Adrenal gland (tissue), 9 donors: ENCODE measurements at regions not wholly inside any gene's neighbourhood (a gene's known extent, or its start where the extent isn't known, plus 50 kb on each side); places are given as distances from the start of the nearest gene placed in this dataset.

Source experiments
- DNase-seq, 7 donors: peaks; one replicate each; pipeline ENCODE4 v3.0.0-alpha.2; 2019 to 2020
- H3K27ac ChIP-seq, 5 donors: fragments of 200-600 bp; sonication (generic) in 4 of 5; 1 replicate in 3 of 5; 2 replicates in 2 of 5; pipeline versions ENCODE4 v1.5.1 to v1.8.0; 2016 to 2020; ENCODE audit warnings: mild to moderate bottlenecking in 1 of 5
- H3K27me3 ChIP-seq: fragments of 200-600 bp; 2 replicates; pipeline ENCODE4 v1.8.0; 2021
- H3K36me3 ChIP-seq, 2 donors: fragments of 200-600 bp; replicated peaks in 1 of 2; 1 replicate in 1 of 2; 2 replicates in 1 of 2; pipeline versions ENCODE4 v1.5.1 to v1.8.0; 2018 to 2022
- H3K4me1 ChIP-seq, 2 donors: fragments of 200-600 bp; replicated peaks in 1 of 2; 1 replicate in 1 of 2; 2 replicates in 1 of 2; pipeline versions ENCODE4 v1.5.1 to v1.8.0; 2018 to 2021
- H3K4me3 ChIP-seq, 4 donors: fragments of 200-600 bp; sonication (generic) in 3 of 4; one replicate each; pipeline ENCODE4 v1.5.1; 2016 to 2018
- H3K9me3 ChIP-seq, 3 donors: fragments of 200-600 bp; sonication (generic) in 1 of 3; replicated peaks in 1 of 3; 1 replicate in 2 of 3; 2 replicates in 1 of 3; pipeline versions ENCODE4 v1.5.1 to v1.8.0; 2016 to 2021
- POLR2A ChIP-seq, 2 donors: fragments of 450-650 bp; IDR thresholded peaks; one replicate each; pipeline ENCODE4 v1.6.1; 2017; ENCODE audit warnings: antibody characterized with exemption in 2 of 2, mild to moderate bottlenecking in 2 of 2, moderate library complexity in 1 of 2
- WGBS, 4 donors: extraction: QIAGEN DNeasy Blood & Tissue Kit in 2 of 4; methylation state at CpG; one replicate each; pipeline versions ENCODE4 v1.1.5 to v1.1.7; 2013 to 2017; 5-methylcytosine and 5-hydroxymethylcytosine counted together
- intact Hi-C, 2 donors: fragments of 100-400 bp; cut with DNase I; formaldehyde crosslinking; loops; one replicate each; pipeline versions ENCODE4 v1.14.1 to v1.15.0; 2022 to 2023
- TF ChIP-seq, protein P1 (sequence below), 6 experiments: fragments of 450-650 bp in 4 of 6; fragments of 200-600 bp in 2 of 6; sonication (generic) in 1 of 6; IDR thresholded peaks; 1 replicate in 5 of 6; 2 replicates in 1 of 6; pipeline versions ENCODE4 v1.5.1 to v1.8.0; 2016 to 2021; ENCODE audit warnings: antibody characterized with exemption in 6 of 6, mild to moderate bottlenecking in 2 of 6, moderate library complexity in 1 of 6
- donor health status: healthy with polysubstance abuse.
- donor health status: Bipolar disorder and iron deficiency.
- donor health status: DM: yes; HTN: yes; CAD: no.
- donor health status: DM: no; HTN: no; CAD: no.
- donor health status: DM: no; HTN: no; CAD: no.

DNA sequence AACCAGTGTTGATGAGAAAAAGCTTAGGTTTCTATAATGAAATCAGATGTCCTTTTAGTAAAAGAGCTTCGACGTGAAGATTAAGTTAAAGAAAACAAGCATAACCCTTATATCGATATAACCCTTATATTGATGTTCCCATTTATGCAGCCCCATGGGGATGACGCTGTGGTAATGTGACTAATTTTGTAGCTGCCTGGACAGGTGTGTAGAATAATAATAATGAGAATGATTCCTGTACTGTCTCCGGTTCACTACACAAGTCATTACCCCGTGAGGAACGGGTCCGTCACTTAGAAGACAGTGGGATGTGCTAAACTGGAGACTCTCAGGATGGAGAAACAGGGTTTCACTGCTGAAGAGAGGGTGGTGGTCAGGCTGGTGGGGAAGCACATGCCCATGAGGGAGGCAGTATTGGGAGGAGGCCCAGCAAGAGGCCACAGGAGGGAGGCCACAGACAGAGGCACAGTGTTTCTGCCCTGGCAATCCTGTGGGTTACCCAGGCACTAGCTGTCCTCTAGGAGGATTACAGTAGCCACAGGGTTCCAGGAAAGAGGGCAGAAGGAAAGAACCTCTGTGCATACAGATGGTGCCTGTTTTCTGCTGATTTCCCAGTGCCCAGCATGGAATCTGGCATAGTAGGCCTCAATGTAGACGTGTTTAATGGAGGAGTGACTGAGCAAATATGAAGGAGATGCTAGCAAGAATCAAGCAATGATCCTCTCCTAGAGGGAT, 191.1 kb upstream of the TSC22D2 start:
- no peak for DNase-seq
- Histone ChIP-seq H3K27ac (no peak overlapping the region), H3K4me3 (no peak overlapping the region), H3K27me3 (no peaks in the 10 kb centered on the region), H3K4me1 (peaks cover 0 to 7% of the 10 kb centered on the region in 2 donors), H3K36me3 (no peaks in the 10 kb centered on the region), H3K9me3 (no peaks in the 10 kb centered on the region)
- intact Hi-C loops = no loop called here
- TF ChIP-seq, protein P1, sequence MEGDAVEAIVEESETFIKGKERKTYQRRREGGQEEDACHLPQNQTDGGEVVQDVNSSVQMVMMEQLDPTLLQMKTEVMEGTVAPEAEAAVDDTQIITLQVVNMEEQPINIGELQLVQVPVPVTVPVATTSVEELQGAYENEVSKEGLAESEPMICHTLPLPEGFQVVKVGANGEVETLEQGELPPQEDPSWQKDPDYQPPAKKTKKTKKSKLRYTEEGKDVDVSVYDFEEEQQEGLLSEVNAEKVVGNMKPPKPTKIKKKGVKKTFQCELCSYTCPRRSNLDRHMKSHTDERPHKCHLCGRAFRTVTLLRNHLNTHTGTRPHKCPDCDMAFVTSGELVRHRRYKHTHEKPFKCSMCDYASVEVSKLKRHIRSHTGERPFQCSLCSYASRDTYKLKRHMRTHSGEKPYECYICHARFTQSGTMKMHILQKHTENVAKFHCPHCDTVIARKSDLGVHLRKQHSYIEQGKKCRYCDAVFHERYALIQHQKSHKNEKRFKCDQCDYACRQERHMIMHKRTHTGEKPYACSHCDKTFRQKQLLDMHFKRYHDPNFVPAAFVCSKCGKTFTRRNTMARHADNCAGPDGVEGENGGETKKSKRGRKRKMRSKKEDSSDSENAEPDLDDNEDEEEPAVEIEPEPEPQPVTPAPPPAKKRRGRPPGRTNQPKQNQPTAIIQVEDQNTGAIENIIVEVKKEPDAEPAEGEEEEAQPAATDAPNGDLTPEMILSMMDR (IDR thresholded peaks at IDR 0.05) = no peak
- TF ChIP-seq POLR2A (IDR thresholded peaks at IDR 0.05) = no peak
- WGBS, 4 donors = 90 to 94% (median 91%) methylated on average over 9 of the region's 9 CpGs

- no peak for DNase-seq
- no peaks in the 10 kb centered on the region for H3K27me3 ChIP-seq
- H3K4me1 ChIP-seq = peaks cover 0 to 5% of the 10 kb centered on the region in 2 donors
- TF ChIP-seq, protein P1 (IDR thresholded peaks at IDR 0.05) = no peak
- no peaks in the 10 kb centered on the region for H3K36me3 ChIP-seq
- intact Hi-C loops = no loop called here
- 52 to 71% (median 62%) methylated on average over 6 of the region's 6 CpGs for WGBS, 4 donors
- H3K9me3 ChIP-seq = no peaks in the 10 kb centered on the region
- H3K4me3 ChIP-seq = no peak overlapping the region
- no peak overlapping the region for H3K27ac ChIP-seq
Observed at GRCh38 chr3:150216041-150216811, 191.9 kb upstream of the TSC22D2 start.

- DNase-seq = no peak
- Histone ChIP-seq H3K27ac (no peak overlapping the region), H3K4me1 (no peaks in the 10 kb centered on the region), H3K27me3 (no peaks in the 10 kb centered on the region), H3K4me3 (no peak overlapping the region), H3K36me3 (no peaks in the 10 kb centered on the region), H3K9me3 (no peaks in the 10 kb centered on the region)
- intact Hi-C loops = no loop called here
- no peak for TF ChIP-seq POLR2A (IDR thresholded peaks at IDR 0.05)
- TF ChIP-seq, protein P1 (IDR thresholded peaks at IDR 0.05) = no peak
- WGBS, 4 donors = 84 to 93% (median 87%) methylated on average over 2 of the region's 2 CpGs
Observed at GRCh38 chr3:150215616-150216015, 192.5 kb upstream of the TSC22D2 start.

GRCh38 chr3:150213577-150213976, 194.5 kb upstream of the TSC22D2 start:
- H3K9me3 ChIP-seq = no peaks in the 10 kb centered on the region
- intact Hi-C loops = no loop called here
- no peak overlapping the region for H3K4me3 ChIP-seq
- no peaks in the 10 kb centered on the region for H3K4me1 ChIP-seq
- DNase-seq = no peak
- no peaks in the 10 kb centered on the region for H3K36me3 ChIP-seq
- TF ChIP-seq POLR2A (IDR thresholded peaks at IDR 0.05) = no peak
- TF ChIP-seq, protein P1 (IDR thresholded peaks at IDR 0.05) = no peak
- no peak overlapping the region for H3K27ac ChIP-seq
- H3K27me3 ChIP-seq = no peaks in the 10 kb centered on the region
- 73 to 83% (median 79%) methylated on average over 1 of the region's 1 CpG for WGBS, 4 donors
